GM12864 (cell line): ENCODE measurements at regions not wholly inside any gene's neighbourhood (a gene's known extent, or its start where the extent isn't known, plus 50 kb on each side); places are given as distances from the start of the nearest gene placed in this dataset.
"Not testable (repeated sequence)": the region's sequence is repeated elsewhere in the genome, so short reads cannot be mapped to it uniquely, and the experiment has no call there.

Experiments
- DNase-seq: peaks from one replicate; pipeline ENCODE4 v3.0.0-alpha.2; 2011; ENCODE audit warnings: low read depth
- H3K4me3 ChIP-seq: 2 replicates; pipeline ENCODE4 v1.5.1; 2011; ENCODE audit warnings: mild to moderate bottlenecking, low read depth, low read length, control low read depth
- CTCF ChIP-seq: IDR thresholded peaks from 2 replicates; pipeline ENCODE4 v1.5.1; 2011; ENCODE audit warnings: low read depth, mild to moderate bottlenecking, moderate library complexity, low read length, control low read depth, inconsistent platforms; ENCODE audit errors: missing control alignments

DNA sequence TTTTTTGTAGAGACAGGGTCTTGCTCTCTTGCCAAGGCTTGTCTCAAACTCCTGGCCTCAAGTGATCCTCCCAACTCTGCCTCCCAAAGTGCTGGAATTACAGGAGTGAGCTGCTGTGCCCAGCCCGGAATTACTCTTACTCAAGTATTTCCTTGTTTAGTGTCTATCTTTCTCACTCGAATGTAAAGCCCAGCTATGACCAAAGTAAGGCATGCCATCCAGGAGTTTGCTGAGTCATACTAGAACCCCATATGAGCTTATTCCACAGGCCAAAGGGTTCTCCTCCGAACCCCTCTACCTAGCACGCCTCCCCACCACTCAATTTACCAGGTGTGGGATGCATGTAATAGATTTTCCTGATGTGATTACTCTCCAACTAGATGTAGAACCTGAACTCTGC, 166.6 kb upstream of the AUTS2 start:
- H3K4me3 ChIP-seq = no peak overlapping the region
- no peak for TF ChIP-seq CTCF
- no peak for DNase-seq

- not testable (repeated sequence) for DNase-seq, H3K4me3 ChIP-seq
Observed at GRCh38 chr7:69432276-69432675, 166.0 kb upstream of the AUTS2 start.

DNA sequence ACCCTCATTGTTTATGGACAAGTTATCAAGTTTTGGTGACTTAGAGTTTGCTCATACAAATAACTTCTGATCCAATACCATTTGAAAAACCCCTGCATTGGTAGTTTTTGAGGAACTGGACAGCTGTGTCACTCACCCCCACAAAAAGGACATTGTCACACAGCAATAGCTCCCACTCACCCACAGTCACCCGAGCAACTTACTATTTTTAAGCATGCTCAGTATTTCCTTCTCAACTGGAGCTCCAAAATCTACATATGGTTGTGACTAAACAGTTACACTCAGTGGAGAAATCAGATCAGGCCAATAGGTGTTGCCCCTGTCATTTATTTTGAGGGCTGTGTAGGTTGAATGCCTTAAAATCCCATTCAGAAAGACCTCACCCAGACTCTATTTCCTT, 165.2 kb upstream of the AUTS2 start:
- no peak overlapping the region for H3K4me3 ChIP-seq
- no peak for TF ChIP-seq CTCF
- no peak for DNase-seq

DNA sequence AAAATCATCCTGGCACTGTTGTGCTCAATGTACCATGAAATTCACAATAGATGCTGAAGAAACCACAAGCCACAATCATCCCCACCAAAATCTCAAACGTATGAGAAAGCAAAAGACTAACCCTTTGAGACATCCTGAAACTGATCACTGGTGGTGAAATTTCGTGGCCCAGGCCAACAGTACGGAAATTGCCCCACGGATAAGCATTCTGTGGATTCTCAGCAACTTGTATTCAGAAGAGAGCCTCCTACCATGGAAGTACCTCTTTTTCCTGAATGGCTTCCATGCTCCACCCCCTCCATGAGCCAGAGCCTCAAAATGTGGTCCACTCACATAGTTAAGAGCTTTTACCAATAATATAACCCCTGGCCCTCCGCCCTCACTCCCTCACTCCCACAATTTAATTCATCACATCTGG, 163.9 kb upstream of the AUTS2 start:
- no peak for TF ChIP-seq CTCF
- H3K4me3 ChIP-seq = no peak overlapping the region
- peak; percentile 31 for DNase-seq

DNA sequence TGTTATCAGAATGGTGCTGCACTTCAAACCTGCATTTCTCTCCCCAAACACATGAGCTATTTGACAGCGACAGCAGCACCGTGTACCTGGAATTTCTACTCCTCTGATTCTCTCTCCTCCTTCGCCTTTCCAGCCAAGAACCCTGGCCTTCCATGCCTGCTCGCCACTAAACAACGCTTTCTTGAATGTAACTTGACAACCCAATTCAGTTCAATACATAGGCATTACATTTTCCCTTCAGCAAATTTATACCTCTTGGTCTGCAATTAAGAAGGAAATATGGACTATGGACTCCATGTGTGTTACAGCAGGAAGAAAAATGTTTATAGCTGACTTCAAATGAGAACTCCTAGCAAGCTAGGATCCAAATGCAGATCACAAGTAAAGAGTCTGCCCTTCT, 162.6 kb upstream of the AUTS2 start:
- no peak overlapping the region for H3K4me3 ChIP-seq
- TF ChIP-seq CTCF = no peak
- no peak for DNase-seq

DNA sequence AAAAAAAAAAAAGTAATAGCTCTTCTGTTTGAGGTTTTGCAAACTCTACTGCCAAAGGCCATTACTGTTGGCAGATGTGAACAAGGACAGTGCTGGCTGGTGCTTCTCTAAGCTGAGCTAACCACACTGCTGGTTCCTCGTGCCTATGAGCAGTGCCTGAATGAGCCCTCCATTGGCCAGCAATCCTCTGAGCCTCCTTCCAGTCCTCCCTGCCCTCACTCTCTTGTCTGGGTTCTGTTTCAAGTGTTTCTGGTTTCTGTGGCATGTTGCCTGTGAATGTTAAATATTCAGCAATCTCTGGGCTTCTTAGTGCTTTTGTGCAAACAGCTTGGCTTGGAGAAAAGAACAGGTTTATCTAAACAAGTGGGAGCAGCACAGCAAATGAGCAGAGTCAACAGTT, 161.3 kb upstream of the AUTS2 start:
- no peak for DNase-seq
- no peak for TF ChIP-seq CTCF
- H3K4me3 ChIP-seq = no peak overlapping the region

- H3K4me3 ChIP-seq = no peak overlapping the region
- TF ChIP-seq CTCF = no peak
- no peak for DNase-seq
Observed at GRCh38 chr7:69438584-69439412, 159.5 kb upstream of the AUTS2 start.
